ENCODE measurements at regions not wholly inside any gene's neighbourhood (a gene's known extent, or its start where the extent isn't known, plus 50 kb on each side); places are given as distances from the start of the nearest gene placed in this dataset.
"Not testable (repeated sequence)": the region's sequence is repeated elsewhere in the genome, so short reads cannot be mapped to it uniquely, and the experiment has no call there.

- TF ChIP-seq REST (IDR thresholded peaks at IDR 0.05; ENCODE audit: insufficient replicate concordance, low read depth) (no peak), GABPA (IDR thresholded peaks at IDR 0.05; ENCODE audit: low read depth) (no peak), CTCF (IDR thresholded peaks at IDR 0.05; ENCODE audit: insufficient read depth, low read length) (no peak), SPI1 (IDR thresholded peaks at IDR 0.05; ENCODE audit: borderline replicate concordance, low read depth) (no peak), POLR2AphosphoS5 (IDR thresholded peaks at IDR 0.05; ENCODE audit: low read depth) (no peak)
- H3K4me3 ChIP-seq (replicated peaks; ENCODE audit: insufficient read depth, low read length) = no peak overlapping the region
- no peak for DNase-seq (ENCODE audit: low read depth in 1 of 2, low spot score in 1 of 2)
- H3K27me3 ChIP-seq (ENCODE audit: insufficient read depth, poor library complexity, severe bottlenecking) = no peaks in the 10 kb centered on the region
- H3K27ac ChIP-seq (replicated peaks) = no peak overlapping the region
Measured at GRCh38 chr12:131643631-131644452, 67.0 kb upstream of the SFSWAP start.

- Histone ChIP-seq H3K27ac (replicated peaks) (no peak overlapping the region), H3K4me3 (replicated peaks; ENCODE audit: insufficient read depth, low read length) (no peak overlapping the region), H3K27me3 (ENCODE audit: insufficient read depth, poor library complexity, severe bottlenecking) (no peaks in the 10 kb centered on the region)
- no peak for DNase-seq (ENCODE audit: low read depth in 1 of 2, low spot score in 1 of 2)
- TF ChIP-seq CTCF (IDR thresholded peaks at IDR 0.05; ENCODE audit: insufficient read depth, low read length) = no peak
- TF ChIP-seq SPI1 (IDR thresholded peaks at IDR 0.05; ENCODE audit: borderline replicate concordance, low read depth) = no peak
- no peak for TF ChIP-seq POLR2AphosphoS5 (IDR thresholded peaks at IDR 0.05; ENCODE audit: low read depth)
- TF ChIP-seq REST (IDR thresholded peaks at IDR 0.05; ENCODE audit: insufficient replicate concordance, low read depth) = no peak
- no peak for TF ChIP-seq GABPA (IDR thresholded peaks at IDR 0.05; ENCODE audit: low read depth)
Measured at GRCh38 chr12:131644481-131644880, 66.4 kb upstream of the SFSWAP start.

GRCh38 chr12:131644917-131645316, 66.0 kb upstream of the SFSWAP start:
- not testable (repeated sequence) for H3K27ac ChIP-seq (replicated peaks); DNase-seq (ENCODE audit: low read depth in 1 of 2, low spot score in 1 of 2); H3K4me3 ChIP-seq (replicated peaks; ENCODE audit: insufficient read depth, low read length); H3K27me3 ChIP-seq (ENCODE audit: insufficient read depth, poor library complexity, severe bottlenecking)

GRCh38 chr12:131645557-131645956, 65.3 kb upstream of the SFSWAP start:
- not testable (repeated sequence) for DNase-seq (ENCODE audit: low read depth in 1 of 2, low spot score in 1 of 2); H3K27ac ChIP-seq (replicated peaks); H3K4me3 ChIP-seq (replicated peaks; ENCODE audit: insufficient read depth, low read length); H3K27me3 ChIP-seq (ENCODE audit: insufficient read depth, poor library complexity, severe bottlenecking)

GRCh38 chr12:131646444-131646843, 64.4 kb upstream of the SFSWAP start:
- not testable (repeated sequence) for DNase-seq (ENCODE audit: low read depth in 1 of 2, low spot score in 1 of 2); H3K4me3 ChIP-seq (replicated peaks; ENCODE audit: insufficient read depth, low read length); H3K27me3 ChIP-seq (ENCODE audit: insufficient read depth, poor library complexity, severe bottlenecking); H3K27ac ChIP-seq (replicated peaks)
